ENCODE measurements at regions not wholly inside any gene's neighbourhood (a gene's known extent, or its start where the extent isn't known, plus 50 kb on each side); places are given as distances from the start of the nearest gene placed in this dataset.

DNA sequence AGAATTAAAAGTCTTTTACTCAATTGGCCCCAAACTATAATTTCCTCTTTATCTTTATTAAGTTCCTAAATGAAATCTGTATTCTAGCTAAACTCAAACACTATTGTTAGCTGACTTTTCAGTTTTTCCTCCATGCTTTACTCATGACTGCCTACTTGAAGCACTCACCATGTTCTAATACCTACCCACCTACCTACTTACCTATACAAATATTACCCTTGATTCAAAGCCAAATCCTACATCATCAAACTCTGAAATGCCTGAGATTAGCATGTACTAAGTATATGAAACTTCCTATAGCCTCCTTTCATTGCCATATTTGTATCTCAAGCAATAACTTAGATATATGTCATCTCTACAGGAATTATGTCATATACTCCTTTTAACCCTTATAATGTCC, 259.7 kb downstream of the HDGFL1 start:
- TF ChIP-seq HNF4G (IDR thresholded peaks at IDR 0.05): no peak
- H3K27ac ChIP-seq (ENCODE audit: low read depth in 1 of 2, low read length in 2 of 2): no peak overlapping the region

DNA sequence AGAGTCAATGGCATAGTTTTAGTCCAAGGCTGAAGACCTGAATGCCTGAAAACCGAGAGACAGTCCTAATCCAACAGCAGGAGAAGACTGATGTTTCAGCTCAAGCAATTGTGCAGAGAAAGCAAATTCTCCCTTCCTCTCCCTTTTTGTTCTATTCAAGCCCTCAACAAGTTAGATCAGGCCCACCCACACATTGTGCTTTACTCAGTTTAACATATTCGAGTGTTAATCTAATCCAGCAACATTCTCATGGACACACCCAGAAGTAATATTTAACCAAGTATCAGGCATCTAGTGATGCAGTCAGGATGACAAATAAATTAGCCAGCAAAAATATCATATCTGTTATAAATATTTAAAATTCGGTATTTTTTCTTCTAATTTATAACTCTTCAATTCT, 261.1 kb downstream of the HDGFL1 start:
- no peak for DNase-seq (ENCODE audit: low spot score)
- 66% methylated on average over 3 of the region's 3 CpGs for WGBS
- no peaks in the 10 kb centered on the region for H3K9me3 ChIP-seq (ENCODE audit: control insufficient read depth in 4 of 4, low read length in 3 of 4)
- H3K4me1 ChIP-seq (ENCODE audit: control insufficient read depth in 4 of 4, insufficient read depth in 4 of 4, low read length in 3 of 4): peaks cover 0 to 5% (median 2%) of the 10 kb centered on the region in 4 donors
- no peak overlapping the region for H3K27ac ChIP-seq (ENCODE audit: low read depth in 1 of 2, low read length in 2 of 2)
- H3K4me3 ChIP-seq (ENCODE audit: low read depth in 1 of 3, low read length in 3 of 3): no peak overlapping the region
- H3K27me3 ChIP-seq (ENCODE audit: control insufficient read depth in 4 of 4, insufficient read depth in 4 of 4, low read length in 3 of 4): no peaks in the 10 kb centered on the region
- H3K36me3 ChIP-seq (ENCODE audit: control insufficient read depth in 4 of 4, insufficient read depth in 3 of 4, low read depth in 1 of 4, low read length in 3 of 4): no peaks in the 10 kb centered on the region
- no peak overlapping the region for H3K9ac ChIP-seq (ENCODE audit: low read depth in 1 of 2, low read length in 2 of 2)
- no peak for TF ChIP-seq NR2F2 (IDR thresholded peaks at IDR 0.05)
- TF ChIP-seq FOXA2 (IDR thresholded peaks at IDR 0.05): no peak
- no peak for TF ChIP-seq JUND (IDR thresholded peaks at IDR 0.05)
- TF ChIP-seq, protein P1, sequence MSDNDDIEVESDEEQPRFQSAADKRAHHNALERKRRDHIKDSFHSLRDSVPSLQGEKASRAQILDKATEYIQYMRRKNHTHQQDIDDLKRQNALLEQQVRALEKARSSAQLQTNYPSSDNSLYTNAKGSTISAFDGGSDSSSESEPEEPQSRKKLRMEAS (IDR thresholded peaks at IDR 0.05): no peak
- no peak for TF ChIP-seq YY1 (IDR thresholded peaks at IDR 0.05)
- no peak for TF ChIP-seq SP1 (IDR thresholded peaks at IDR 0.05)
- no peak for TF ChIP-seq EGR1 (IDR thresholded peaks at IDR 0.05; ENCODE audit: low read depth in 2 of 2)
- TF ChIP-seq TAF1 (conservative IDR thresholded peaks at IDR 0.05): no peak
- no peak for TF ChIP-seq CTCF (IDR thresholded peaks at IDR 0.05; ENCODE audit: low read depth, low read length, missing input control)
- no peak for TF ChIP-seq RXRA (IDR thresholded peaks at IDR 0.05)
- TF ChIP-seq FOXA1 (IDR thresholded peaks at IDR 0.05): no peak
- TF ChIP-seq REST (IDR thresholded peaks at IDR 0.05): no peak
- TF ChIP-seq GABPA (IDR thresholded peaks at IDR 0.05 in 1 of 2, conservative IDR thresholded peaks at IDR 0.05 in 1 of 2): no peak

More for the DNA sequence above, 259.7 kb downstream of the HDGFL1 start:
- DNase-seq (ENCODE audit: low spot score): no peak
- Histone ChIP-seq H3K27me3 (ENCODE audit: control insufficient read depth in 4 of 4, insufficient read depth in 4 of 4, low read length in 3 of 4) (no peaks in the 10 kb centered on the region), H3K4me3 (ENCODE audit: low read depth in 1 of 3, low read length in 3 of 3) (no peak overlapping the region), H3K9ac (ENCODE audit: low read depth in 1 of 2, low read length in 2 of 2) (no peak overlapping the region), H3K9me3 (ENCODE audit: control insufficient read depth in 4 of 4, low read length in 3 of 4) (no peaks in the 10 kb centered on the region), H3K36me3 (ENCODE audit: control insufficient read depth in 4 of 4, insufficient read depth in 3 of 4, low read depth in 1 of 4, low read length in 3 of 4) (no peaks in the 10 kb centered on the region), H3K4me1 (ENCODE audit: control insufficient read depth in 4 of 4, insufficient read depth in 4 of 4, low read length in 3 of 4) (peaks cover 0 to 5% (median 2%) of the 10 kb centered on the region in 4 donors)

- Histone ChIP-seq H3K36me3 (ENCODE audit: control insufficient read depth in 4 of 4, insufficient read depth in 3 of 4, low read depth in 1 of 4, low read length in 3 of 4) (no peaks in the 10 kb centered on the region), H3K9me3 (ENCODE audit: control insufficient read depth in 4 of 4, low read length in 3 of 4) (no peaks in the 10 kb centered on the region), H3K4me3 (ENCODE audit: low read depth in 1 of 3, low read length in 3 of 3) (no peak overlapping the region), H3K4me1 (ENCODE audit: control insufficient read depth in 4 of 4, insufficient read depth in 4 of 4, low read length in 3 of 4) (peaks cover 0 to 5% (median 1%) of the 10 kb centered on the region in 4 donors), H3K27me3 (ENCODE audit: control insufficient read depth in 4 of 4, insufficient read depth in 4 of 4, low read length in 3 of 4) (no peaks in the 10 kb centered on the region), H3K9ac (ENCODE audit: low read depth in 1 of 2, low read length in 2 of 2) (no peak overlapping the region), H3K27ac (ENCODE audit: low read depth in 1 of 2, low read length in 2 of 2) (no peak overlapping the region)
- DNase-seq (ENCODE audit: low spot score): no peak
- 55% methylated on average over 3 of the region's 3 CpGs for WGBS
- TF ChIP-seq NR2F2 (IDR thresholded peaks at IDR 0.05) (no peak), FOXA1 (IDR thresholded peaks at IDR 0.05) (no peak), JUND (IDR thresholded peaks at IDR 0.05) (no peak), HNF4G (IDR thresholded peaks at IDR 0.05) (no peak), YY1 (IDR thresholded peaks at IDR 0.05) (no peak), REST (IDR thresholded peaks at IDR 0.05) (no peak), SP1 (IDR thresholded peaks at IDR 0.05) (no peak), CTCF (IDR thresholded peaks at IDR 0.05; ENCODE audit: low read depth, low read length, missing input control) (no peak), RXRA (IDR thresholded peaks at IDR 0.05) (no peak)
- TF ChIP-seq, protein P1 (IDR thresholded peaks at IDR 0.05): no peak
- TF ChIP-seq, protein P2, sequence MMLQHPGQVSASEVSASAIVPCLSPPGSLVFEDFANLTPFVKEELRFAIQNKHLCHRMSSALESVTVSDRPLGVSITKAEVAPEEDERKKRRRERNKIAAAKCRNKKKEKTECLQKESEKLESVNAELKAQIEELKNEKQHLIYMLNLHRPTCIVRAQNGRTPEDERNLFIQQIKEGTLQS (IDR thresholded peaks at IDR 0.05): no peak
Measured at GRCh38 chr6:22833191-22833590, 263.8 kb downstream of the HDGFL1 start.
